ENCODE measurements at regions not wholly inside any gene's neighbourhood (a gene's known extent, or its start where the extent isn't known, plus 50 kb on each side); places are given as distances from the start of the nearest gene placed in this dataset.

- Histone ChIP-seq H3K9ac (ENCODE audit: low read length) (no peak overlapping the region), H3K4me1 (ENCODE audit: control insufficient read depth, insufficient read depth, low read length) (peaks cover 36% of the 10 kb centered on the region), H3K9me3 (ENCODE audit: control insufficient read depth, low read length) (no peaks in the 10 kb centered on the region), H3K4me3 (ENCODE audit: low read length) (no peak overlapping the region), H3K36me3 (ENCODE audit: control insufficient read depth, insufficient read depth, low read length) (no peaks in the 10 kb centered on the region), H3K27me3 (ENCODE audit: control insufficient read depth, insufficient read depth, low read length) (no peaks in the 10 kb centered on the region)
Measured at GRCh38 chr9:108547411-108548135, 308.2 kb downstream of the ACTL7B start.

DNA sequence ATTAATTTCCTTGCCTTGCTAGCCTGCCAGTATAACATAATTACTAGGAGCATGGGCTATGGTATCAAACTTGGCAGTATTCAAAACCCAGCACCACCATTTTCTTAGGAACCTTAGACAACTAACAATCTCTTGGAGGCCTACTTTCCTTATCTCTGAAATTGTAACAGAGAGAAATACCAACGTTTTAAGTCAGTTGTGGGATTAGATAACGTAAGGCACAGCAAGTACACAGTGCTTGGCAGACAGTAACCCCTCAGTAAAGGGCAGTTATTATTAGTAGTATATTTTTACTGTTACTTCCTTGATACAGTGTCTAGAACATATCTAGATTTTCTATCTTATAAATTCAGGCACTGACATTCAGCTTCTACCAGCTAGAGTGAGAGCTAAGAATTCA, 309.6 kb downstream of the ACTL7B start:
- H3K36me3 ChIP-seq (ENCODE audit: control insufficient read depth, insufficient read depth, low read length): no peaks in the 10 kb centered on the region
- no peak overlapping the region for H3K9ac ChIP-seq (ENCODE audit: low read length)
- no peaks in the 10 kb centered on the region for H3K27me3 ChIP-seq (ENCODE audit: control insufficient read depth, insufficient read depth, low read length)
- H3K4me3 ChIP-seq (ENCODE audit: low read length): no peak overlapping the region
- H3K9me3 ChIP-seq (ENCODE audit: control insufficient read depth, low read length): no peaks in the 10 kb centered on the region
- peaks cover 24% of the 10 kb centered on the region for H3K4me1 ChIP-seq (ENCODE audit: control insufficient read depth, insufficient read depth, low read length)

DNA sequence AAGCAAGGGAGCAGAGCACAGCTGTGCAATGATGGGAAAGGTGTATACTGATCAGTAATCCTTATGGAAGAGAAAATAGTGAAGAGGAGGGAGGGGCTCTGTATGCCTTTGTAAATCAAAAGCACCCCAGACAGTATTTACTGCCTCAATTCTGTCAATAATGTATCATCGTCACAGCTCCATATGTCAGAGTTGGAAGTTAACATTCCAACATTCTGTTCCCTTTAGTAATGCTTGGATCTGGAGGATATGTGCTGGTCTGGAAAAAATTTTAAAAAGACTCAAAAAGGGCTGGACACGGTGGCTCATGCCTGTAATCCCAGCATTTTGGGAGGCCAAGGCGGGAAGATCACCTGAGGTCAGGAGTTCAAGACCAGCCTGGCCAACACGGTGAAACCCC, 310.4 kb downstream of the ACTL7B start:
- Histone ChIP-seq H3K36me3 (ENCODE audit: control insufficient read depth, insufficient read depth, low read length) (no peaks in the 10 kb centered on the region), H3K9ac (ENCODE audit: low read length) (no peak overlapping the region), H3K27me3 (ENCODE audit: control insufficient read depth, insufficient read depth, low read length) (no peaks in the 10 kb centered on the region), H3K4me1 (ENCODE audit: control insufficient read depth, insufficient read depth, low read length) (peaks cover 21% of the 10 kb centered on the region), H3K4me3 (ENCODE audit: low read length) (no peak overlapping the region), H3K9me3 (ENCODE audit: control insufficient read depth, low read length) (no peaks in the 10 kb centered on the region)

DNA sequence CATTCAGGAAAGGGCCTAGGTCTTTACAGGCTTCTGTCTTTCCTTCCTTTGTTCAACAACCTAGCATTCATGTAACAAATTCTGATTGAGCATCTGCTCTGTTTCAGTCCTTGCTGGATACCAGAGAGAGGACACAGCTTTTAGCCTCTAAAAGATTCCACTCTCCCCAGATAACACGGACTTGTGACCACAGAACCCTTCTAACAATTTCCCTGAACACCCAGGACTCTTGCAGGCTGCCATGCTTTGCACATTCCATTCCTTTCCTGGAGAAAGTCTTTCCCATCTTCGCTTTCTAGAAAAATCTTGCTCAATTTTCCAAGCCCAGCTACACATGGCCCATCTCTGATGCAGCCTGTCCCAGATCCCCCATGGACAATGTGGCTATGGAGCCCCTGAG, 310.9 kb downstream of the ACTL7B start:
- Histone ChIP-seq H3K9ac (ENCODE audit: low read length) (no peak overlapping the region), H3K4me1 (ENCODE audit: control insufficient read depth, insufficient read depth, low read length) (peaks cover 21% of the 10 kb centered on the region), H3K36me3 (ENCODE audit: control insufficient read depth, insufficient read depth, low read length) (no peaks in the 10 kb centered on the region), H3K27me3 (ENCODE audit: control insufficient read depth, insufficient read depth, low read length) (no peaks in the 10 kb centered on the region), H3K9me3 (ENCODE audit: control insufficient read depth, low read length) (no peaks in the 10 kb centered on the region), H3K4me3 (ENCODE audit: low read length) (no peak overlapping the region)

DNA sequence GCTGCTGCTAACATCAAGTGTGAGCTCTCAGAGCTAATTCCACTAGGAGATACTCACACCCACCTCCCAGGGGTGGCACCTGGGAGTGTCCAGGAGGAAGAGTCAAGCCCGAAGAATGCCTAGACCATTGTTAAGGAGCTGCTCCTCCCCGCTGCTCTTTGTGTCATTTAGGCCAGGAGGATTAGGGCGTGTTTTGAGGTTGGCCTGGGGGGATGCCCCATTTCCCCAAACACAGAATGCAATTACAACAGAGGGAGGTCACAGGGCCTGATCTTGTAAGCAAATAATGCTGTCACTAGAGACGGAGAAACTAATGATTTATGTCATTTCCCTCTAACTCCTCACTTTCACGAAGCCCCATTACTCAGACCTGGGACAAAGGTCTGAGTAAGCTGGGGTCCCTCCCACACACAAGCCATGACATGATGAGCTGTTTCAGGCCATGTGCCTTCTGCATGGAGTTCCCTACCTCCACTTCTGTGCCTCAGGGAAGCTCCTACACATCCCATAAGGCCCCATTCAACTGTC, 312.5 kb downstream of the ACTL7B start:
- Histone ChIP-seq H3K4me3 (ENCODE audit: low read length) (no peak overlapping the region), H3K27me3 (ENCODE audit: control insufficient read depth, insufficient read depth, low read length) (no peaks in the 10 kb centered on the region), H3K4me1 (ENCODE audit: control insufficient read depth, insufficient read depth, low read length) (peaks cover 9% of the 10 kb centered on the region), H3K9me3 (ENCODE audit: control insufficient read depth, low read length) (no peaks in the 10 kb centered on the region), H3K9ac (ENCODE audit: low read length) (no peak overlapping the region), H3K36me3 (ENCODE audit: control insufficient read depth, insufficient read depth, low read length) (no peaks in the 10 kb centered on the region)

DNA sequence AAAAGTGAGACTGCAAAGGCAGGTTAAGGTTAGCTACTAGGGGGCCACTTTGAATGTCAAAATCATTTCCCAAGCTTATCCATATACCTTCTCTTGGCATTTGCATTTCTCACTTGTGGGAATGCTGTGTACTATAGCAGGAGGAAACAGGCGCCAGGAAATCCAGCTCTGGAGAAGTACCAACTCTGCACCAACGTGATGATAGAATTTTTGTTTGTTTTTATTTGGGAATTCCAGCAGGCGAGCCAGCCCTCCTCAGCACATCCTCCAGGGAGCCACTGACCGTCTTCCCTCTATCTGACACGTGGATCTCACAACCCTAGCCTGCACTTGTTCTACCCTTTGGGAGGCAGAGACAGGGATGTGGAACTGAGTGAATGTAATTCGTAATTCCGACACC, 318.0 kb downstream of the ACTL7B start:
- Histone ChIP-seq H3K27me3 (ENCODE audit: control insufficient read depth, insufficient read depth, low read length) (no peaks in the 10 kb centered on the region), H3K4me1 (ENCODE audit: control insufficient read depth, insufficient read depth, low read length) (no peaks in the 10 kb centered on the region), H3K36me3 (ENCODE audit: control insufficient read depth, insufficient read depth, low read length) (no peaks in the 10 kb centered on the region), H3K4me3 (ENCODE audit: low read length) (no peak overlapping the region), H3K9me3 (ENCODE audit: control insufficient read depth, low read length) (no peaks in the 10 kb centered on the region), H3K9ac (ENCODE audit: low read length) (no peak overlapping the region)

GRCh38 chr9:108536836-108537601, 318.8 kb downstream of the ACTL7B start:
- H3K36me3 ChIP-seq (ENCODE audit: control insufficient read depth, insufficient read depth, low read length): no peaks in the 10 kb centered on the region
- no peak overlapping the region for H3K9ac ChIP-seq (ENCODE audit: low read length)
- H3K9me3 ChIP-seq (ENCODE audit: control insufficient read depth, low read length): no peaks in the 10 kb centered on the region

DNA sequence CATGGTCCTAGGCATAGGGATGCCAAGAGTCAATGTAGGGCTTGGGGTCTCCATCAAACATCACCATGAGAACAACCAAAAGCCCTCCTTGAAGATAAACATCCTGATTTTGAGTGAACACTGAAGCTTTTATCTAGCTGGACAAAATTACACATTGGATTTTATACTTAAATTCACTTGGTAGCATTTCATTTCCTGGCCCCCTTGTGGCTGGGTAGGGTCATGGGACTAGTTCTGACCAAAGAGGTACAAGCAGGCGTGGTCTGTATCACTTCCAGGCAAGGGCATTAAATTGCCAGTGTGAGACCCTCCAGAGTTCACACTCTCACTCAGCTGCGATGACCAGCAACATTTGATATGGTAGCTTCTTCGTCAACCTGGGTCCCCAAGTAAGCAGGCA, 320.3 kb downstream of the ACTL7B start:
- Histone ChIP-seq H3K27me3 (ENCODE audit: control insufficient read depth, insufficient read depth, low read length) (no peaks in the 10 kb centered on the region), H3K4me1 (ENCODE audit: control insufficient read depth, insufficient read depth, low read length) (no peaks in the 10 kb centered on the region), H3K36me3 (ENCODE audit: control insufficient read depth, insufficient read depth, low read length) (no peaks in the 10 kb centered on the region), H3K9me3 (ENCODE audit: control insufficient read depth, low read length) (no peaks in the 10 kb centered on the region), H3K9ac (ENCODE audit: low read length) (no peak overlapping the region), H3K4me3 (ENCODE audit: low read length) (no peak overlapping the region)

More at GRCh38 chr9:108536836-108537601, 318.8 kb downstream of the ACTL7B start:
- Histone ChIP-seq H3K27me3 (ENCODE audit: control insufficient read depth, insufficient read depth, low read length) (no peaks in the 10 kb centered on the region), H3K4me3 (ENCODE audit: low read length) (no peak overlapping the region), H3K4me1 (ENCODE audit: control insufficient read depth, insufficient read depth, low read length) (no peaks in the 10 kb centered on the region)

- Histone ChIP-seq H3K36me3 (ENCODE audit: control insufficient read depth, insufficient read depth, low read length) (no peaks in the 10 kb centered on the region), H3K9me3 (ENCODE audit: control insufficient read depth, low read length) (no peaks in the 10 kb centered on the region), H3K4me1 (ENCODE audit: control insufficient read depth, insufficient read depth, low read length) (no peaks in the 10 kb centered on the region), H3K4me3 (ENCODE audit: low read length) (no peak overlapping the region), H3K9ac (ENCODE audit: low read length) (no peak overlapping the region), H3K27me3 (ENCODE audit: control insufficient read depth, insufficient read depth, low read length) (no peaks in the 10 kb centered on the region)
Measured at GRCh38 chr9:108534741-108535140, 321.0 kb downstream of the ACTL7B start.

GRCh38 chr9:108530141-108530540, 325.6 kb downstream of the ACTL7B start:
- no peaks in the 10 kb centered on the region for H3K27me3 ChIP-seq (ENCODE audit: control insufficient read depth, insufficient read depth, low read length)
- H3K9ac ChIP-seq (ENCODE audit: low read length): no peak overlapping the region
- no peaks in the 10 kb centered on the region for H3K4me1 ChIP-seq (ENCODE audit: control insufficient read depth, insufficient read depth, low read length)
- H3K9me3 ChIP-seq (ENCODE audit: control insufficient read depth, low read length): no peaks in the 10 kb centered on the region
- H3K4me3 ChIP-seq (ENCODE audit: low read length): no peak overlapping the region
- H3K36me3 ChIP-seq (ENCODE audit: control insufficient read depth, insufficient read depth, low read length): no peaks in the 10 kb centered on the region

- Histone ChIP-seq H3K4me3 (ENCODE audit: low read length) (no peak overlapping the region), H3K27me3 (ENCODE audit: control insufficient read depth, insufficient read depth, low read length) (no peaks in the 10 kb centered on the region), H3K9me3 (ENCODE audit: control insufficient read depth, low read length) (no peaks in the 10 kb centered on the region), H3K36me3 (ENCODE audit: control insufficient read depth, insufficient read depth, low read length) (no peaks in the 10 kb centered on the region), H3K4me1 (ENCODE audit: control insufficient read depth, insufficient read depth, low read length) (no peaks in the 10 kb centered on the region), H3K9ac (ENCODE audit: low read length) (no peak overlapping the region)
Measured at GRCh38 chr9:108528231-108528630, 327.6 kb downstream of the ACTL7B start.

DNA sequence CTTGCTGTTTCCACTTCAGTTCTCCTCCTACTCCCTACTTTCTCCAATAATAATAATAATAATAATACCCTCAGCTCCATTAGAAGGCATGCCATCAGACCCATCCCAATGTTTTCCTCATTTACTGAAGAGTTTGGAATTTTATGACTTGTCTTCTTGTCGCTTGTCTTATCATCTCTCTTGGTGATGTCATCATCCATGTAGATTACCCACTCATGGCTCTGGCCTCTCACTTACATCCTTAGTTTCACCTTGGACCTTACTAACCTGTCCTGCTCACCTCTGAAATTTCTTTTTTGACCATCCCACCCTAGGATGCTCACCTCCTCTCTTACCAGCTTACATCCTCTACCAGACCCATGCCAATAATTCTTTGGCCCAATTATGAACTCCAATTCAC, 329.3 kb downstream of the ACTL7B start:
- no peak overlapping the region for H3K9ac ChIP-seq (ENCODE audit: low read length)
- no peaks in the 10 kb centered on the region for H3K4me1 ChIP-seq (ENCODE audit: control insufficient read depth, insufficient read depth, low read length)
- no peaks in the 10 kb centered on the region for H3K9me3 ChIP-seq (ENCODE audit: control insufficient read depth, low read length)
- no peak overlapping the region for H3K4me3 ChIP-seq (ENCODE audit: low read length)
- H3K36me3 ChIP-seq (ENCODE audit: control insufficient read depth, insufficient read depth, low read length): no peaks in the 10 kb centered on the region
- H3K27me3 ChIP-seq (ENCODE audit: control insufficient read depth, insufficient read depth, low read length): no peaks in the 10 kb centered on the region

Measured in mucosa of stomach (tissue), 1 donor.